Subcutaneous abdominal adipose tissue (tissue), 5 donors: ENCODE measurements at regions not wholly inside any gene's neighbourhood (a gene's known extent, or its start where the extent isn't known, plus 50 kb on each side); places are given as distances from the start of the nearest gene placed in this dataset.

Experiments used
- H3K27ac ChIP-seq: one replicate; pipeline ENCODE4 v1.7.0; 2013; ENCODE audit warnings: low read depth, mild to moderate bottlenecking, inconsistent platforms, low read length, moderate library complexity
- H3K27me3 ChIP-seq, 5 donors: one replicate each; pipeline ENCODE4 v1.7.0; 2013; ENCODE audit warnings: low read length in 5 of 5, inconsistent platforms in 1 of 5; ENCODE audit not compliant: control insufficient read depth in 5 of 5, insufficient read depth in 4 of 5
- H3K36me3 ChIP-seq, 5 donors: one replicate each; pipeline ENCODE4 v1.7.0; 2013; ENCODE audit warnings: low read length in 5 of 5; ENCODE audit not compliant: control insufficient read depth in 5 of 5, insufficient read depth in 5 of 5
- H3K4me1 ChIP-seq, 5 donors: one replicate each; pipeline ENCODE4 v1.7.0; 2013; ENCODE audit warnings: low read length in 5 of 5, mild to moderate bottlenecking in 3 of 5, moderate library complexity in 1 of 5; ENCODE audit not compliant: control insufficient read depth in 5 of 5, insufficient read depth in 5 of 5
- H3K4me3 ChIP-seq, 5 donors: one replicate each; pipeline ENCODE4 v1.7.0; 2013; ENCODE audit warnings: low read length in 5 of 5, low read depth in 1 of 5
- H3K9ac ChIP-seq, 5 donors: one replicate each; pipeline ENCODE4 v1.7.0; 2013; ENCODE audit warnings: low read length in 5 of 5, mild to moderate bottlenecking in 4 of 5, moderate library complexity in 3 of 5
- H3K9me3 ChIP-seq, 5 donors: one replicate each; pipeline ENCODE4 v1.7.0; 2013; ENCODE audit warnings: low read length in 5 of 5; ENCODE audit not compliant: control insufficient read depth in 5 of 5
- donor health status: healthy.
- donor health status: healthy.
- donor health status: healthy.
- donor health status: healthy.
- donor health status: healthy.

DNA sequence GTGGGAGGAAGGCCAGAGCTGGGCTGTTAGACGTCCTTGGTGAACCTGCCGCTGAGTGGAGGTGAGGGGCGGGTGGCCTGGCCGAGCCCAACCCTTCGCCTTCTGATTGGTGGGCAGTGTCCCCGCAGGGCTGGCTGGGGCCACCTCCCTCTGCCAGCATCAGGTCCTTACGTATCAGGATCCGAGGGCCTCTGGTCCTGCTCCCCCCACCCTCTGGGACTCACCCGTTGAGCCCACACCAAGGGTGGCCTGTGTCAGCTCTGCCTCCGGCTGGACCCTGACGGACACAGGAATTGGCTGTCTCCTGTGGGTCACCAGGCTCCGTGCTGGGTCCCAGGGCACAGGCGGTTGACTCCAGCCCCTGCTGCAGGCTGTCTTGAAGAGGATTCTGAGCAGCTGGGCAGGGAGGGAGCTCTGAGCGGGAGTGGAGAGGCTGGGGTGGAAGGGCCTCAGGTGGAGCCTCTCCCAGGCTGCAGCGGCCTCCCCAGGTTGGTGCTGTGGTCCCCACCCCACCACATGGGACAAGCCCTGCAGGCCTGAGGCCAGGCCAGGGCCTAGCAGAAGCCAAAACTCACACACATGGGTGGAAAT lies 58.4 kb upstream of the NKX1-1 start:
- peaks cover 0 to 15% (median 4%) of the 10 kb centered on the region in 5 donors for H3K9me3 ChIP-seq
- no peak overlapping the region for H3K27ac ChIP-seq
- H3K4me1 ChIP-seq: peaks cover 0 to 5% (median 3%) of the 10 kb centered on the region in 5 donors
- H3K4me3 ChIP-seq: no peak overlapping the region
- H3K36me3 ChIP-seq: no peaks in the 10 kb centered on the region
- peaks cover 32 to 59% (median 53%) of the 10 kb centered on the region in 5 donors for H3K27me3 ChIP-seq
- H3K9ac ChIP-seq: no peak overlapping the region

GRCh38 chr4:1463927-1464540 lies 57.8 kb upstream of the NKX1-1 start:
- Histone ChIP-seq H3K9ac (no peak overlapping the region), H3K4me3 (no peak overlapping the region), H3K36me3 (no peaks in the 10 kb centered on the region), H3K4me1 (peaks cover 0 to 5% (median 3%) of the 10 kb centered on the region in 5 donors), H3K27ac (no peak overlapping the region), H3K9me3 (peaks cover 0 to 15% (median 4%) of the 10 kb centered on the region in 5 donors), H3K27me3 (peaks cover 30 to 60% (median 56%) of the 10 kb centered on the region in 5 donors)

DNA sequence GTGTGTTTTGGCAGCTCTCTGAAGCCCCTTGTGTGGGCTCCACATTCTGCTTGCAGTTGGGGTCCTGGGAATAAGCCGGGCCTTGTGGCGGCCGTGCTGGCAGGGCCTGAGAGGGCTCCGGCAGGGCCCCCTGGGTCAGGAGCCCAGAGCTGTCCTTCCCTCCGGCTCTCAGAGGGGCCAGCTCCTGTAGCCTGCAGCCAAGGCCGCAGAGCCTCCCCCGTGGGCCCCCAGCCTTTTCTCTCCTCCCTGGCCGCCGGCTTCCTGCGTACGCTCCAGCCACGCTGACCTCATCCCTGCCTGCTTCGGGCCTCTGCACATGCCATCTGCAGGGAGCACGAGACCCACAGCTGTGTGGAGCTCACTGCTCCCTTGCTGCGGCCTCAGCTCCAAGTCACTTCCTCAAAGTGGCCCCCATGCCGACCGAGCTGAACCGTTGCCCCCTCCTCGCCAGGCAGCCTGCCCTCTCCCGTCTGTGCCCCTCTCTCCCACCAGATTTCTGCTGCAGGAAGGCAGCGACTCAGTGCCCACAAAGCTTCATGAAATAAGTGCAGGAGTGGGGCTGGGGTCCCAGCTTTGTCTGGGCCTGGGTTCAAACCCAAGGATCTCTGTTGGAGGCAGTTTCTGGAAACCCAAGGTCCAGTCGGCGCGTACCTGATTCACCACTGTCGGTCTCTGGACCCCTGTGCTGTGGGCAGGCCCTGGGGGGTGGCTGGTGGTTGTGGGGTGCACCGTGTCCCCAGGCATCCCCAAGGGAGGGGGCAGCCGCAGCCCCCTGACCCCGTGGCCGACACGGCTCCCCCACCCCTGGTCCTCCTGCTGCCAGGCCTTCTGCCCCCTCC lies 57.1 kb upstream of the NKX1-1 start:
- peaks cover 0 to 9% (median 0%) of the 10 kb centered on the region in 5 donors for H3K9me3 ChIP-seq
- H3K9ac ChIP-seq: no peak overlapping the region
- peaks cover 38 to 67% (median 63%) of the 10 kb centered on the region in 5 donors for H3K27me3 ChIP-seq

GRCh38 chr4:1462768-1463075 lies 56.5 kb upstream of the NKX1-1 start:
- Histone ChIP-seq H3K4me1 (peaks cover 0 to 5% (median 3%) of the 10 kb centered on the region in 5 donors), H3K36me3 (no peaks in the 10 kb centered on the region), H3K4me3 (no peak overlapping the region), H3K9ac (no peak overlapping the region), H3K9me3 (peaks cover 0 to 3% (median 0%) of the 10 kb centered on the region in 5 donors), H3K27me3 (peaks cover 42 to 73% (median 65%) of the 10 kb centered on the region in 5 donors), H3K27ac (no peak overlapping the region)

More for the DNA sequence above, 57.1 kb upstream of the NKX1-1 start:
- Histone ChIP-seq H3K4me3 (no peak overlapping the region), H3K4me1 (peaks cover 0 to 5% (median 3%) of the 10 kb centered on the region in 5 donors), H3K27ac (no peak overlapping the region), H3K36me3 (no peaks in the 10 kb centered on the region)

DNA sequence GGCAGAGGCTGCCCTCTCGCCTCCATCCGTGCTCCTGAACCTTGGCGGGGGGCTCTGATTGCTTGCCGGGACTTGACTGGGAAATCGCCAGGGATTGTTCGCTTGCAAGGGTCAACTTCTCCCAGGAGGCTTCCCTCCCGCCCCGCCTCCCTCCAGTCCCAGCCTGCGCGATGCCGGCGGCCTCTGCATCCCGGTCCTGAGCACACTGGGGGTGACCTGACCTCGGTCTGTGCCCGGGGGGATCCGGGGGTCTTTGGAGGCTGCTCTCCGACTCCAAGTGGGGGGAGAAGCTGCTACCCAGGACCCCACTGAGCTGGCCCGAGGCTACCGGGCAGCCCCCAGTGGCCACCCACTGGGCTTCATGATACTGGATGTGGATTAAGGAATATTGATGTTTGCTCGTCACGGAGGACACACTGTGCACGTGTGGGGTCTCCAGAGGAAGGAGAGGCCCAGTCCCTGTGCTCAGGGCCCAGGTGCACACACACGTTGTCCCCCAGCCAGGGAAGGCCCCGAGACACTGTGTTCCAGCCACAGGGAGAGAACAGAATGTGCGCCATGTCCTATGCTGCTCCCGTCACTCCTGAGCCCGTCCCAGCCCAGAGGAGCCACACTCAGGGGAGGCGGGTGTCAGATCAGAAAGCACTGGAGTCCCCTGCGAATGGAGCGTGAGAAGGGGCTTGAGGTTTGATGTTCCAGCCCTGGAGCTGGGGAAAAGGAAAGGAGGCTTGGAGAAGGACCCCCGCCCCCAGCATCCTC lies 55.9 kb upstream of the NKX1-1 start:
- H3K9ac ChIP-seq: no peak overlapping the region
- no peak overlapping the region for H3K4me3 ChIP-seq
- no peaks in the 10 kb centered on the region for H3K36me3 ChIP-seq
- peaks cover 0 to 5% (median 3%) of the 10 kb centered on the region in 5 donors for H3K4me1 ChIP-seq
- no peak overlapping the region for H3K27ac ChIP-seq
- peaks cover 42 to 73% (median 65%) of the 10 kb centered on the region in 5 donors for H3K27me3 ChIP-seq
- peaks cover 0 to 3% (median 0%) of the 10 kb centered on the region in 5 donors for H3K9me3 ChIP-seq

DNA sequence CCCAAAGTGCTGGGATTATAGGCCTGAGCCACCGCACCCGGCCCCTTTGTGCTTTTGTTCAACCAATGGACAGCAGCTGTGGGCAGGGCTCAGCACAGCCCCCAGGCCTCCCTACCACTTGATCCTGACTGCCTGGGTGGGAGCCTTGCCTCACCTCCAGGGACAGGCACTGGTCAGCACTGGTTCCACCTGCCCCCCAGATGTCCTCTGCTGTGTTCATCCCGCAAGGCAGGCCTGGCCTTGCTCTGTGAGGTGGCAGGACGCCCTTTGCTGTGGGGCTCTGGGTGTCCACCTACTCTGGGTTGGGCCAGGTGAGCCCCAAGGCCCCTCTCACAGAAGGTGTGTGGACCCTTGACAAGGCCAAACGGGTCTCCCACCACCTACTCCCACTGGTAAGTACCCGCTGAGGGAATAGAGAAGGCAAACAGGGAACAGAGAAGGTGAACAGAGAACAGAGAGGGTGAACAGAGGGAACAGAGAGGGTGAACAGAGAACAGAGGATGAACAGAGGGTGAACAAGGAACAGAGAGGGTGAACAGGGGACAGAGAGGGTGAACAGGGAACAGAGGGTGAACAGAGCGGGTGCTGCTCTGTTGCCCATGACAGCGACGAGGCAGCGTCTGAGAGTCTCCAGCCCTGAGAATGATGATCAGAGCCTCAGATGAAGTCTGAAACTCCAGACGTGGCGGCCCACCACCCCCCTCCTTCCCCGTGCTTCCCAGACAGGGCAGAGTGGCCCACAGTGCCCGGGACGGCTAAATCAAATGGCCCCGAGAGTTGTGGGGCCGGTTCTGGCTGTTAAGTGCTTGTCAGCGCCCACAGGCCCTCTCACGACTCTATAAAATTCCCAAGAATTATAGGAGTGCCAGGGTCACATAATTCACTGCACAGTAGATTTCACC lies 55.0 kb upstream of the NKX1-1 start:
- H3K9ac ChIP-seq: no peak overlapping the region
- H3K9me3 ChIP-seq: peaks cover 0 to 3% (median 0%) of the 10 kb centered on the region in 5 donors
- H3K4me1 ChIP-seq: peaks cover 0 to 5% (median 3%) of the 10 kb centered on the region in 5 donors
- H3K27me3 ChIP-seq: peaks cover 42 to 73% (median 63%) of the 10 kb centered on the region in 5 donors
- no peak overlapping the region for H3K27ac ChIP-seq
- no peaks in the 10 kb centered on the region for H3K36me3 ChIP-seq
- no peak overlapping the region for H3K4me3 ChIP-seq

DNA sequence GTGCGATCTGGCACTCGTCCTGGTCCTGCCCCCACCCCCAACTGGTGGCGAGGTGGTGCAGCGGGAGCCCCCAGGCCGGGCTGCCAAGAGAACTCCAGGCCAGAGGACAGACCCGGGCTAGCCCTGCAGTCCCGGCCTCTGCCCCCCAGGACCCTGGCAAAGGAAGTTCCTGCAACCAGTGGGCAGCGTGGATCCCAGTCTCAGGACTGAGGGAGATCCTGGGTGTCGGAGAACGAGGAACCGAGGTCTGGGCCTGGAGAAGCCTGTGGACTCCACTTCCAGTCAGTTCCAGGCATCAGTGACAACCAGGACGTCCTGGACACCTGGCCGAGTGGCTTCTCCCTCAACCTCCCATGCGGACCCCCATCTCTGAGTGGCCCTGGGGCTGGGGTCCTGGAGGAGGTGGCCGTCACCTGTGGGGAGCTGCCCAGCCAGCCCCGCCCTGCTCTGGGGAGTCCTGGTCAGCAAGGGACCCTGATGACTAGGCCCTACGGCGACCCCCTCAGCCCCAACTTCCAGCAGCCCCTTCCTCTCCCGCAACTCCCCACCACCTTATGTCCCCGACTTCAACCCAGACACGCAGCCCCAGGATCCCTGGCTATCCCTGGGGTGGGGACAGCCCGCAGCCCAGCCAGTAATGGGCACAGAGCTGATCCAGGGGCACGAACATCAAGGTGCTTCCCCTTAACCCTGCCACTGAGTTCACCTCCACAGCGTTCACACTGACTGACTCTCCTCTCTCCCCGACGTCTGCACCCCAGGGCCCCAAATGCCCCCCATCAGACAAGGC lies 53.7 kb upstream of the NKX1-1 start:
- no peak overlapping the region for H3K9ac ChIP-seq
- H3K4me1 ChIP-seq: peaks cover 0 to 5% (median 3%) of the 10 kb centered on the region in 5 donors
- H3K4me3 ChIP-seq: no peak overlapping the region
- no peak overlapping the region for H3K27ac ChIP-seq
- peaks cover 39 to 67% (median 52%) of the 10 kb centered on the region in 5 donors for H3K27me3 ChIP-seq
- no peaks in the 10 kb centered on the region for H3K36me3 ChIP-seq
- peaks cover 0 to 3% (median 0%) of the 10 kb centered on the region in 5 donors for H3K9me3 ChIP-seq

- peaks cover 39 to 60% (median 45%) of the 10 kb centered on the region in 5 donors for H3K27me3 ChIP-seq
- peaks cover 0 to 5% (median 3%) of the 10 kb centered on the region in 5 donors for H3K4me1 ChIP-seq
Observed at GRCh38 chr4:1459081-1459721, 53.0 kb upstream of the NKX1-1 start.

More at GRCh38 chr4:1459081-1459721, 53.0 kb upstream of the NKX1-1 start:
- Histone ChIP-seq H3K36me3 (no peaks in the 10 kb centered on the region), H3K9ac (no peak overlapping the region), H3K9me3 (peaks cover 0 to 3% (median 2%) of the 10 kb centered on the region in 5 donors), H3K4me3 (no peak overlapping the region), H3K27ac (no peak overlapping the region)
